Glomerular visceral epithelial cell (primary cell): ENCODE measurements at regions not wholly inside any gene's neighbourhood (a gene's known extent, or its start where the extent isn't known, plus 50 kb on each side); places are given as distances from the start of the nearest gene placed in this dataset.

Experiments used
- DNase-seq: peaks from one replicate; pipeline ENCODE4 v3.0.0-alpha.2; 2016; ENCODE audit errors: extremely low spot score

GRCh38 chr15:26376243-26376642, 396.6 kb downstream of the GABRB3 start:
- DNase-seq, result no peak

- DNase-seq, result no peak
Measured at GRCh38 chr15:26374806-26375205, 398.1 kb downstream of the GABRB3 start.

GRCh38 chr15:26372706-26373105, 400.2 kb downstream of the GABRB3 start:
- DNase-seq, result no peak

GRCh38 chr15:26365077-26365476, 407.8 kb downstream of the GABRB3 start:
- DNase-seq, result no peak

- no peak for DNase-seq
Measured at GRCh38 chr15:26359855-26360254, 413.0 kb downstream of the GABRB3 start.

- DNase-seq, result no peak
Measured at GRCh38 chr15:26358708-26359107, 414.2 kb downstream of the GABRB3 start.

GRCh38 chr15:26357653-26358052, 415.2 kb downstream of the GABRB3 start:
- no peak for DNase-seq

GRCh38 chr15:26355472-26356074, 417.3 kb downstream of the GABRB3 start:
- no peak for DNase-seq

GRCh38 chr15:26352909-26353308, 420.0 kb downstream of the GABRB3 start:
- no peak for DNase-seq

GRCh38 chr15:26352406-26352805, 420.5 kb downstream of the GABRB3 start:
- no peak for DNase-seq

- DNase-seq, result no peak
Measured at GRCh38 chr15:26325495-26325894, 447.4 kb downstream of the GABRB3 start.

GRCh38 chr15:26323566-26323965, 449.3 kb downstream of the GABRB3 start:
- DNase-seq, result no peak

- no peak for DNase-seq
Measured at GRCh38 chr15:26318689-26319088, 454.2 kb downstream of the GABRB3 start.

GRCh38 chr15:26314577-26314976, 451.4 kb upstream of the ATP10A start:
- DNase-seq, result no peak

- DNase-seq, result no peak
Measured at GRCh38 chr15:26311710-26312236, 448.6 kb upstream of the ATP10A start.

- no peak for DNase-seq
Measured at GRCh38 chr15:26298659-26299170, 435.6 kb upstream of the ATP10A start.

- no peak for DNase-seq
Measured at GRCh38 chr15:26298010-26298658, 435.0 kb upstream of the ATP10A start.

GRCh38 chr15:26295336-26296085, 432.4 kb upstream of the ATP10A start:
- DNase-seq, result no peak

GRCh38 chr15:26294059-26294689, 431.0 kb upstream of the ATP10A start:
- no peak for DNase-seq

- DNase-seq, result no peak
Measured at GRCh38 chr15:26287381-26287780, 424.3 kb upstream of the ATP10A start.

GRCh38 chr15:26280281-26280680, 417.2 kb upstream of the ATP10A start:
- DNase-seq, result no peak

GRCh38 chr15:26261966-26262365, 398.8 kb upstream of the ATP10A start:
- no peak for DNase-seq
